NT2/D1 (cell line): ENCODE measurements at regions not wholly inside any gene's neighbourhood (a gene's known extent, or its start where the extent isn't known, plus 50 kb on each side); places are given as distances from the start of the nearest gene placed in this dataset.

Experiments
- SUZ12 ChIP-seq: IDR thresholded peaks from 2 replicates; pipeline ENCODE4 v1.6.1; 2011; ENCODE audit not compliant: insufficient read length, insufficient read depth; ENCODE audit errors: extremely low read depth
- YY1 ChIP-seq: IDR thresholded peaks from 2 replicates; pipeline ENCODE4 v1.6.1; 2011; ENCODE audit not compliant: insufficient read length, insufficient read depth
- ZNF274 ChIP-seq: IDR thresholded peaks from 2 replicates; pipeline ENCODE4 v1.6.1; 2011; ENCODE audit warnings: mild to moderate bottlenecking, low read depth, low read length

DNA sequence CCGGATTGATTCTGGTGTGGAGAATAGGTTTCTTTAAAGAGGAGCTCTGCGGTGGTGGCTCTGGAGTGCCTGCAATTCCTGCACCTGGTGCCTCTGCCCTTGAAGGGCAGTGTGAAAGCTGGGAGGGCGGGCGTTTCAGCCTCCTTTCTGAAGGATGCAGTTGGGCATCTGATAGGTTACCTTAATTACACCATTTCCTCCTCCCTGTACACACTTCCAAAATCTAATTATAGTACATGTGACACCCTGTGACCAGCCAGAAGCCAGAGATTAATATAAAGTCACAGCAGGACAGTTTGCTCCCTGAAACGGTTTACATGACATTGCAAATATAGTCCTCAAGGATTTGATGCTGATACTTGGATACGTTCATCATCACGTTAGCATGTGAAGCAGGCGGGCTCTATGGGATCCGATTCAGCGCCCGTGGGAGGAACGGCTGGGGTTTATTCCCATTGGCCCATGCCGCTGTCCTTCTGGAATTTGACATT is 548.2 kb downstream of the QKI start:
- TF ChIP-seq YY1 (no peak), ZNF274 (no peak), SUZ12 (no peak)
